Karpas-422 (cell line): ENCODE measurements at regions not wholly inside any gene's neighbourhood (a gene's known extent, or its start where the extent isn't known, plus 50 kb on each side); places are given as distances from the start of the nearest gene placed in this dataset.

Source experiments
- DNase-seq: peaks from one replicate; pipeline ENCODE4 v3.0.0-alpha.2; 2015
- H2AFZ ChIP-seq: fragments of 200-600 bp; sonication (generic); 2 replicates; pipeline ENCODE4 v1.6.1; 2014; ENCODE audit warnings: antibody characterized with exemption, low read length, mixed read lengths
- H3K27ac ChIP-seq: fragments of 200-600 bp; sonication (generic); 2 replicates; pipeline ENCODE4 v1.5.1; 2014; ENCODE audit warnings: mild to moderate bottlenecking, low read length, moderate library complexity
- H3K27me3 ChIP-seq: fragments of 200-600 bp; sonication (generic); 2 replicates; pipeline ENCODE4 v1.6.1; 2014; ENCODE audit warnings: low read length, mixed read lengths
- H3K36me3 ChIP-seq: fragments of 200-600 bp; sonication (generic); 2 replicates; pipeline ENCODE4 v1.6.1; 2014; ENCODE audit warnings: low read length, mixed read lengths; ENCODE audit not compliant: insufficient read depth
- H3K4me1 ChIP-seq: fragments of 200-600 bp; sonication (generic); 2 replicates; pipeline ENCODE4 v1.6.1; 2014; ENCODE audit warnings: mild to moderate bottlenecking, low read length, mixed read lengths
- H3K4me2 ChIP-seq: fragments of 200-600 bp; sonication (generic); 2 replicates; pipeline ENCODE4 v1.6.1; 2014; ENCODE audit warnings: low read length, low read depth, mild to moderate bottlenecking; ENCODE audit not compliant: poor library complexity, severe bottlenecking
- H3K4me3 ChIP-seq: fragments of 200-600 bp; sonication (generic); 2 replicates; pipeline ENCODE4 v1.5.1; 2014; ENCODE audit warnings: mild to moderate bottlenecking, antibody characterized with exemption, low read length, mixed read lengths
- H3K79me2 ChIP-seq: fragments of 200-600 bp; sonication (generic); 2 replicates; pipeline ENCODE4 v1.6.1; 2014; ENCODE audit warnings: mild to moderate bottlenecking, low read length, mixed read lengths
- H3K9ac ChIP-seq: fragments of 200-600 bp; sonication (generic); 2 replicates; pipeline ENCODE4 v1.6.0; 2014; ENCODE audit warnings: low read length
- H3K9me2 ChIP-seq: fragments of 200-600 bp; sonication (generic), shearing (Covaris generic); replicated peaks from 2 replicates; pipeline ENCODE4 v1.6.0; 2014; ENCODE audit warnings: mild to moderate bottlenecking, low read length, moderate library complexity; ENCODE audit not compliant: insufficient read depth
- H3K9me3 ChIP-seq: fragments of 300-700, 200-600 bp; sonication (generic); 2 replicates; pipeline ENCODE4 v1.6.1; 2014; ENCODE audit warnings: low read length, mixed read lengths
- H4K20me1 ChIP-seq: fragments of 200-600 bp; sonication (generic); 2 replicates; pipeline ENCODE4 v1.6.1; 2014; ENCODE audit warnings: mild to moderate bottlenecking, antibody characterized with exemption, low read length, low read depth; ENCODE audit not compliant: insufficient read depth

- H2AFZ ChIP-seq: no peak overlapping the region
- no peaks in the 10 kb centered on the region for H4K20me1 ChIP-seq
- no peak overlapping the region for H3K27ac ChIP-seq
- DNase-seq: no peak
- no peaks in the 10 kb centered on the region for H3K4me1 ChIP-seq
- no peak overlapping the region for H3K9ac ChIP-seq
- H3K9me3 ChIP-seq: no peaks in the 10 kb centered on the region
- H3K9me2 ChIP-seq: no peaks in the 10 kb centered on the region
- no peaks in the 10 kb centered on the region for H3K79me2 ChIP-seq
- H3K27me3 ChIP-seq: no peaks in the 10 kb centered on the region
- H3K36me3 ChIP-seq: no peaks in the 10 kb centered on the region
- no peak overlapping the region for H3K4me2 ChIP-seq
- no peak overlapping the region for H3K4me3 ChIP-seq
Measured at GRCh38 chr1:13927736-13928135, 227.7 kb downstream of the PRDM2 start.

GRCh38 chr1:13929313-13929712, 229.3 kb downstream of the PRDM2 start:
- Histone ChIP-seq H3K9ac (no peak overlapping the region), H3K36me3 (no peaks in the 10 kb centered on the region), H3K27me3 (no peaks in the 10 kb centered on the region), H3K9me3 (no peaks in the 10 kb centered on the region), H3K4me3 (no peak overlapping the region), H3K4me2 (no peak overlapping the region), H3K4me1 (no peaks in the 10 kb centered on the region), H3K79me2 (no peaks in the 10 kb centered on the region), H4K20me1 (no peaks in the 10 kb centered on the region), H3K27ac (no peak overlapping the region), H2AFZ (no peak overlapping the region), H3K9me2 (no peaks in the 10 kb centered on the region)
- no peak for DNase-seq

GRCh38 chr1:13930151-13930550, 230.2 kb downstream of the PRDM2 start:
- no peaks in the 10 kb centered on the region for H3K79me2 ChIP-seq
- no peak overlapping the region for H3K9ac ChIP-seq
- DNase-seq: peak; percentile 71
- no peak overlapping the region for H2AFZ ChIP-seq
- H3K27ac ChIP-seq: no peak overlapping the region
- H3K9me2 ChIP-seq: no peaks in the 10 kb centered on the region
- no peaks in the 10 kb centered on the region for H3K9me3 ChIP-seq
- no peaks in the 10 kb centered on the region for H3K4me1 ChIP-seq
- no peak overlapping the region for H3K4me2 ChIP-seq
- H3K27me3 ChIP-seq: no peaks in the 10 kb centered on the region
- no peak overlapping the region for H3K4me3 ChIP-seq
- H3K36me3 ChIP-seq: no peaks in the 10 kb centered on the region
- no peaks in the 10 kb centered on the region for H4K20me1 ChIP-seq

- no peak for DNase-seq
- Histone ChIP-seq H3K9me2 (no peaks in the 10 kb centered on the region), H2AFZ (no peak overlapping the region), H3K79me2 (no peaks in the 10 kb centered on the region), H4K20me1 (no peaks in the 10 kb centered on the region), H3K9ac (no peak overlapping the region), H3K9me3 (no peaks in the 10 kb centered on the region), H3K4me3 (no peak overlapping the region), H3K27ac (no peak overlapping the region), H3K27me3 (no peaks in the 10 kb centered on the region), H3K4me1 (no peaks in the 10 kb centered on the region), H3K4me2 (no peak overlapping the region), H3K36me3 (no peaks in the 10 kb centered on the region)
Measured at GRCh38 chr1:13931226-13931625, 231.2 kb downstream of the PRDM2 start.

- H3K79me2 ChIP-seq: no peaks in the 10 kb centered on the region
- H3K4me1 ChIP-seq: no peaks in the 10 kb centered on the region
- no peaks in the 10 kb centered on the region for H3K27me3 ChIP-seq
- no peak overlapping the region for H3K4me2 ChIP-seq
- no peaks in the 10 kb centered on the region for H3K9me3 ChIP-seq
- no peak overlapping the region for H3K27ac ChIP-seq
- no peak for DNase-seq
- no peaks in the 10 kb centered on the region for H4K20me1 ChIP-seq
- H3K4me3 ChIP-seq: no peak overlapping the region
- no peak overlapping the region for H3K9ac ChIP-seq
- H2AFZ ChIP-seq: no peak overlapping the region
- H3K9me2 ChIP-seq: no peaks in the 10 kb centered on the region
- no peaks in the 10 kb centered on the region for H3K36me3 ChIP-seq
Measured at GRCh38 chr1:13935336-13935735, 235.3 kb downstream of the PRDM2 start.

GRCh38 chr1:13941315-13941714, 241.3 kb downstream of the PRDM2 start:
- H3K27ac ChIP-seq: no peak overlapping the region
- H3K4me1 ChIP-seq: no peaks in the 10 kb centered on the region
- no peaks in the 10 kb centered on the region for H3K9me2 ChIP-seq
- H3K9ac ChIP-seq: no peak overlapping the region
- no peaks in the 10 kb centered on the region for H3K27me3 ChIP-seq
- no peak overlapping the region for H2AFZ ChIP-seq
- no peaks in the 10 kb centered on the region for H3K36me3 ChIP-seq
- no peak overlapping the region for H3K4me3 ChIP-seq
- no peak for DNase-seq
- no peaks in the 10 kb centered on the region for H3K79me2 ChIP-seq
- no peaks in the 10 kb centered on the region for H4K20me1 ChIP-seq
- no peaks in the 10 kb centered on the region for H3K9me3 ChIP-seq
- no peak overlapping the region for H3K4me2 ChIP-seq

- H3K36me3 ChIP-seq: no peaks in the 10 kb centered on the region
- no peaks in the 10 kb centered on the region for H3K4me1 ChIP-seq
- no peaks in the 10 kb centered on the region for H3K9me3 ChIP-seq
- no peak overlapping the region for H3K9ac ChIP-seq
- H3K27ac ChIP-seq: no peak overlapping the region
- no peak overlapping the region for H2AFZ ChIP-seq
- no peak for DNase-seq
- H4K20me1 ChIP-seq: no peaks in the 10 kb centered on the region
- H3K27me3 ChIP-seq: no peaks in the 10 kb centered on the region
- H3K4me3 ChIP-seq: no peak overlapping the region
- no peaks in the 10 kb centered on the region for H3K9me2 ChIP-seq
- no peaks in the 10 kb centered on the region for H3K79me2 ChIP-seq
- H3K4me2 ChIP-seq: no peak overlapping the region
Measured at GRCh38 chr1:13943055-13943454, 243.1 kb downstream of the PRDM2 start.

GRCh38 chr1:13945856-13946255, 245.9 kb downstream of the PRDM2 start:
- Histone ChIP-seq H3K36me3 (no peaks in the 10 kb centered on the region), H3K4me2 (no peak overlapping the region), H4K20me1 (no peaks in the 10 kb centered on the region), H3K4me3 (no peak overlapping the region), H3K27me3 (no peaks in the 10 kb centered on the region), H3K4me1 (no peaks in the 10 kb centered on the region), H3K9ac (no peak overlapping the region), H3K9me2 (no peaks in the 10 kb centered on the region), H3K79me2 (no peaks in the 10 kb centered on the region), H2AFZ (no peak overlapping the region), H3K27ac (no peak overlapping the region), H3K9me3 (no peaks in the 10 kb centered on the region)
- no peak for DNase-seq

- no peaks in the 10 kb centered on the region for H3K4me1 ChIP-seq
- no peak overlapping the region for H3K4me2 ChIP-seq
- DNase-seq: no peak
- no peak overlapping the region for H2AFZ ChIP-seq
- H3K9me2 ChIP-seq: no peaks in the 10 kb centered on the region
- no peak overlapping the region for H3K9ac ChIP-seq
- H3K9me3 ChIP-seq: no peaks in the 10 kb centered on the region
- no peaks in the 10 kb centered on the region for H3K27me3 ChIP-seq
- H3K4me3 ChIP-seq: no peak overlapping the region
- no peaks in the 10 kb centered on the region for H3K79me2 ChIP-seq
- no peak overlapping the region for H3K27ac ChIP-seq
- H3K36me3 ChIP-seq: no peaks in the 10 kb centered on the region
- H4K20me1 ChIP-seq: no peaks in the 10 kb centered on the region
Measured at GRCh38 chr1:13947658-13948057, 247.7 kb downstream of the PRDM2 start.
